HepG2 (cell line): ENCODE measurements at regions not wholly inside any gene's neighbourhood (a gene's known extent, or its start where the extent isn't known, plus 50 kb on each side); places are given as distances from the start of the nearest gene placed in this dataset.

Experiments used
- ARID3A ChIP-seq: IDR thresholded peaks from 2 replicates; pipeline ENCODE4 v1.6.1; 2012; ENCODE audit warnings: low read depth, low read length, improper control_type of control experiment
- BCLAF1 ChIP-seq: fragments of 450-650 bp; IDR thresholded peaks from 2 replicates; pipeline ENCODE4 v1.6.1; 2017; ENCODE audit warnings: mild to moderate bottlenecking
- CREB1 ChIP-seq, 2 experiments: fragments of 450-650 bp in 1 of 2; IDR thresholded peaks; 2 replicates each; pipeline ENCODE4 v1.6.1; 2016 to 2017; ENCODE audit warnings: control low read depth in 1 of 2, mild to moderate bottlenecking in 1 of 2, missing compliant biosample characterization in 1 of 2, missing genetic modification characterization in 1 of 2
- FOXP4 ChIP-seq: sonication (generic); formaldehyde crosslinking; IDR thresholded peaks from 2 replicates; pipeline ENCODE4 v1.4.0; 2020; ENCODE audit warnings: missing genetic modification reagents
- HMGXB4 ChIP-seq, 2 experiments: sonication (generic) in 1 of 2; formaldehyde crosslinking in 1 of 2; IDR thresholded peaks; 2 replicates each; pipeline versions ENCODE4 v1.4.0 to v1.6.1; 2018 to 2020; ENCODE audit warnings: missing genetic modification reagents in 2 of 2, borderline replicate concordance in 1 of 2, low read depth in 1 of 2, mild to moderate bottlenecking in 1 of 2, missing biosample characterization in 1 of 2
- HOXA3 ChIP-seq: sonication (generic); formaldehyde crosslinking; IDR thresholded peaks from 2 replicates; pipeline ENCODE4 v1.5.0; 2020; ENCODE audit warnings: missing genetic modification reagents
- ISX ChIP-seq: sonication (generic); formaldehyde crosslinking; conservative IDR thresholded peaks from 2 replicates; pipeline ENCODE4 v1.5.0; 2020; ENCODE audit warnings: missing genetic modification reagents
- MED8 ChIP-seq: sonication (generic); formaldehyde crosslinking; IDR thresholded peaks from 2 replicates; pipeline ENCODE4 v1.8.1; 2023; ENCODE audit warnings: mild to moderate bottlenecking, missing genetic modification reagents; ENCODE audit not compliant: insufficient replicate concordance
- NCOR1 ChIP-seq: fragments of 200-600 bp; sonication (generic); IDR thresholded peaks from 2 replicates; pipeline ENCODE4 v1.7.0; 2017; ENCODE audit warnings: antibody characterized with exemption, low read length, borderline replicate concordance
- NKX3-1 ChIP-seq: sonication (generic); formaldehyde crosslinking; IDR thresholded peaks from 2 replicates; pipeline ENCODE4 v1.5.0; 2020; ENCODE audit warnings: missing genetic modification reagents
- ZFP90 ChIP-seq: sonication (generic); formaldehyde crosslinking; IDR thresholded peaks from 2 replicates; pipeline ENCODE4 v1.8.0; 2022; ENCODE audit warnings: missing genetic modification reagents, mild to moderate bottlenecking, inconsistent platforms, borderline replicate concordance
- ZNF121 ChIP-seq: sonication (generic); formaldehyde crosslinking; IDR thresholded peaks from 2 replicates; pipeline ENCODE4 v1.5.0; 2020; ENCODE audit warnings: mild to moderate bottlenecking, missing genetic modification reagents
- ZNF503 ChIP-seq: sonication (generic); formaldehyde crosslinking; IDR thresholded peaks from 2 replicates; pipeline ENCODE4 v1.4.0; 2020; ENCODE audit warnings: missing genetic modification reagents
- ZNF574 ChIP-seq: sonication (generic); formaldehyde crosslinking; IDR thresholded peaks from 2 replicates; pipeline ENCODE4 v1.4.0; 2020; ENCODE audit warnings: missing genetic modification reagents

- TF ChIP-seq BCLAF1 (no peak), ZNF503 (CRISPR knock-in tag) (no peak), HMGXB4 (CRISPR knock-in tag; IDR thresholded peaks at IDR 0.05; ENCODE audit: borderline replicate concordance in 1 of 2, low read depth in 1 of 2) (peak; percentile 83), FOXP4 (CRISPR knock-in tag) (0 out of 2 replicates have a peak, but pooled peaks have one; percentile 35), NCOR1 (peak; percentile 70), MED8 (CRISPR knock-in tag) (no peak), NKX3-1 (CRISPR knock-in tag) (no peak), ZNF574 (CRISPR knock-in tag) (no peak), HOXA3 (CRISPR knock-in tag) (0 out of 2 replicates have a peak, but pooled peaks have one; percentile 24), ZNF121 (CRISPR knock-in tag) (peak; percentile 45; the same call in 1 of the 2 replicates), ARID3A (peak; percentile 54; the same call in 1 of the 2 replicates), CREB1 (IDR thresholded peaks at IDR 0.05) (no peak), CREB1 (CRISPR knock-in tag; IDR thresholded peaks at IDR 0.05) (peak; percentile 47; the same call in 1 of the 2 replicates), ISX (CRISPR knock-in tag) (no peak), ZFP90 (CRISPR knock-in tag) (no peak)
These were observed 176.1 kb downstream of the TRIM27 start (continued) for GRCh38 chr6:28747631-28748157.
